Chondrocyte (in vitro differentiated cells): ENCODE measurements at regions not wholly inside any gene's neighbourhood (a gene's known extent, or its start where the extent isn't known, plus 50 kb on each side); places are given as distances from the start of the nearest gene placed in this dataset.
A peak's percentile ranks its signal among the peaks of the same experiment; 100 is the strongest.

Experiments
- DNase-seq: peaks from one replicate; pipeline ENCODE4 v3.0.0; 2021; ENCODE audit warnings: mixed read lengths, low spot score
- H3K27ac Mint-ChIP-seq: one replicate; pipeline ENCODE4 v1.8.0; 2021; ENCODE audit warnings: mild to moderate bottlenecking, moderate library complexity, mixed read lengths; ENCODE audit not compliant: unreplicated experiment
- H3K27me3 Mint-ChIP-seq: 2 replicates; pipeline ENCODE4 v1.8.0; 2021; ENCODE audit warnings: low read depth, mixed read lengths
- H3K36me3 Mint-ChIP-seq: 2 replicates; pipeline ENCODE4 v1.8.0; 2021; ENCODE audit warnings: low read depth, mixed read lengths
- H3K4me1 Mint-ChIP-seq: 2 replicates; pipeline ENCODE4 v1.8.0; 2021; ENCODE audit warnings: low read depth, mild to moderate bottlenecking, mixed read lengths
- H3K4me3 Mint-ChIP-seq: one replicate; pipeline ENCODE4 v1.8.0; 2021; ENCODE audit warnings: mild to moderate bottlenecking, moderate library complexity, mixed read lengths; ENCODE audit not compliant: unreplicated experiment
- H3K9me3 Mint-ChIP-seq: 2 replicates; pipeline ENCODE4 v1.8.0; 2021; ENCODE audit warnings: low read depth, mixed read lengths
- TF ChIP-seq, protein P1 (sequence below): fragments of 200-600 bp; sonication (generic); IDR thresholded peaks from 2 replicates; pipeline ENCODE4 v1.5.0; 2021; ENCODE audit warnings: antibody characterized with exemption, mild to moderate bottlenecking, moderate library complexity

DNA sequence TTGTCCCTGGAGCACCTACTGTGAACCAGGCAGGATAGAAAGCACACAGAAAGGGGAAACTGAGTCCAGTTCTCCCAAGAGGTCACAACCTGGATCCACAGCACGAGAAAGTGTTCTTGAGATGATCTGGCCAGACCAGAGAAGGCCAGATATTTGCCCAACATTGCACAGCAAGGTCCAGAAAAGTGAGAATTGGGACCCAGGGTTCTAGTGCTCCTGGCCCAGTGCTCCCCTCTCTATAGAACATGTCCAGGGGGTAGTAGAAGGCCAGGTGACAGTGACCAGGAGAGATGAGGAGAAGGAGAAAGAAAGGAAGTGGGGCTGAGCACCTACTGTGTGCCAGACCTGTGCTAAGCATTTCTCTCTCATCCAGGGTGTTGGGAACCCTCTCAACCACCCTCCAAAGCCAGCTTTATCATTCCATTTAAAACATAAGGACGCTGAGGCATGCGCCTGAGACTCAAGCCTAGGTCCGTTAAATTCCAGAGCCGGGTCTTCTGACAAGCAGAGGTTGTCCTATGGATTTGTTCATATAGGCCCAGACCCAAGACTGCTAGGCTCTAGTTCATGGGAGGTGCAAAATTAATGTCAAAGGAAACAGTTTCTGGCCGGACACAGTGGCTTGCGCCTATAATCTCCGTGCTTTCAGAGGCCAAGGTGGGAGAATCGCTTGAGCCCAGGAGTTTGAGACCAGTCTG, 128.7 kb downstream of the MN1 start:
- no peak overlapping the region for H3K4me3 Mint-ChIP-seq
- peaks cover 2% of the 10 kb centered on the region for H3K36me3 Mint-ChIP-seq
- H3K27ac Mint-ChIP-seq = no peak overlapping the region
- H3K27me3 Mint-ChIP-seq = no peaks in the 10 kb centered on the region
- H3K4me1 Mint-ChIP-seq = peaks cover 68% of the 10 kb centered on the region
- peaks cover 9% of the 10 kb centered on the region for H3K9me3 Mint-ChIP-seq
- TF ChIP-seq, protein P1, sequence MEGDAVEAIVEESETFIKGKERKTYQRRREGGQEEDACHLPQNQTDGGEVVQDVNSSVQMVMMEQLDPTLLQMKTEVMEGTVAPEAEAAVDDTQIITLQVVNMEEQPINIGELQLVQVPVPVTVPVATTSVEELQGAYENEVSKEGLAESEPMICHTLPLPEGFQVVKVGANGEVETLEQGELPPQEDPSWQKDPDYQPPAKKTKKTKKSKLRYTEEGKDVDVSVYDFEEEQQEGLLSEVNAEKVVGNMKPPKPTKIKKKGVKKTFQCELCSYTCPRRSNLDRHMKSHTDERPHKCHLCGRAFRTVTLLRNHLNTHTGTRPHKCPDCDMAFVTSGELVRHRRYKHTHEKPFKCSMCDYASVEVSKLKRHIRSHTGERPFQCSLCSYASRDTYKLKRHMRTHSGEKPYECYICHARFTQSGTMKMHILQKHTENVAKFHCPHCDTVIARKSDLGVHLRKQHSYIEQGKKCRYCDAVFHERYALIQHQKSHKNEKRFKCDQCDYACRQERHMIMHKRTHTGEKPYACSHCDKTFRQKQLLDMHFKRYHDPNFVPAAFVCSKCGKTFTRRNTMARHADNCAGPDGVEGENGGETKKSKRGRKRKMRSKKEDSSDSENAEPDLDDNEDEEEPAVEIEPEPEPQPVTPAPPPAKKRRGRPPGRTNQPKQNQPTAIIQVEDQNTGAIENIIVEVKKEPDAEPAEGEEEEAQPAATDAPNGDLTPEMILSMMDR = no peak
- DNase-seq = no peak

DNA sequence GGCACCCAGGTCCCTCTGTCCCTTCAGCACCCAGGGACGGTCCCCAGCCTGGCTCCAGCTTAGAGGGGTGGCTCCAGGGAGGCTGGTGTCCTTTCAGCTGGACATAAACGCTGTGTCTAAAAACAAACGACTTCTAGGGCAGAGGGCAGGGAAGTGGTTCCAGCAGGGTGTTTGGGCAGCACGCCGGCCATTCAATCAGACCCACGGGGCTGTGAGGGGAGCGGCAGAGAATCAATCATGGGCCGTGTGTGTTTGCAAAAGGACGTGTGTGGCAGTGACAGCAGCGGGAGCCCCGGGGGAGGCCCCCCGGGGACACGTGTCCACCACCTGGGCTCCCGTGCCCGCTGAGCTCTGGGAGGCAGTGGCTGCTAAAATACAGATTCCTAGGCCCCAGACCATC, 127.7 kb downstream of the MN1 start:
- TF ChIP-seq, protein P1 = no peak
- H3K9me3 Mint-ChIP-seq = peaks cover 9% of the 10 kb centered on the region
- no peak overlapping the region for H3K4me3 Mint-ChIP-seq
- no peaks in the 10 kb centered on the region for H3K27me3 Mint-ChIP-seq
- H3K27ac Mint-ChIP-seq = no peak overlapping the region
- peaks cover 2% of the 10 kb centered on the region for H3K36me3 Mint-ChIP-seq
- peaks cover 68% of the 10 kb centered on the region for H3K4me1 Mint-ChIP-seq
- no peak for DNase-seq

DNA sequence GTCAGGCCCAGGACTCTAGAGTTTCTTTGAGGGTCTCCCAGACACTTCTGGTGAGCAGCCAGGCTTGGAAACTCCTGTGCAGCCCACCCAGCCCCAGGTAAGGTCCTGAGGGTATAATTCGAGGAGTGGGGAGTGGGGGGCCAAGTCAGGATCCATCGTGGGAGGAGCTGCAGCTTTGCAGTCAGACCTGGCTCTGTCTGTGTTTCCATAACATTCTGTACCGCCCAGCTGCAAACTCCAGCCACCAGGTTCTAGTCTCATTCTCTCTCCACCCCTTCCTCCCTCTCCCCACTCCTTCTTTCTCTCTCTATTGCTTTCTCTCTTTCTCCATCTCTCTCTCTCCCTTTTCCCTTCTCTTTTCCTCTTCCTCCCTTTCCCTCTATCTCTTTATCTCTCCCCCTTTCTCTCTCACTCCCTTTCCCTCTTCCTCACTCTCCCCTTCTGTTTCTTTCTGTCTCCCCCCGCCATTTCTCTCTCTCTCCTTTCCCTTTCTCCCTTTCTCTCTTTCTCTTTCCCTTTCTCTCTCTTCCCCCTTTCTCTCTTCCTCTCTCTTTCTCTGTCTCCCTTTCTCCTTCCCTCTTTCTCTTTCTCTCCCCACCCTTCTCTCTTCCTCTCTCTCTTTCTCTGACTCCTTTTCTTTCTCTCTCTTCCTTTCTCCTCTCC, 127.2 kb downstream of the MN1 start:
- H3K27me3 Mint-ChIP-seq = no peaks in the 10 kb centered on the region
- H3K27ac Mint-ChIP-seq = peak overlapping the region; percentile 36
- TF ChIP-seq, protein P1 = no peak
- no peak for DNase-seq
- H3K4me1 Mint-ChIP-seq = peaks cover 68% of the 10 kb centered on the region
- H3K4me3 Mint-ChIP-seq = no peak overlapping the region
- peaks cover 2% of the 10 kb centered on the region for H3K36me3 Mint-ChIP-seq
- H3K9me3 Mint-ChIP-seq = peaks cover 9% of the 10 kb centered on the region

DNA sequence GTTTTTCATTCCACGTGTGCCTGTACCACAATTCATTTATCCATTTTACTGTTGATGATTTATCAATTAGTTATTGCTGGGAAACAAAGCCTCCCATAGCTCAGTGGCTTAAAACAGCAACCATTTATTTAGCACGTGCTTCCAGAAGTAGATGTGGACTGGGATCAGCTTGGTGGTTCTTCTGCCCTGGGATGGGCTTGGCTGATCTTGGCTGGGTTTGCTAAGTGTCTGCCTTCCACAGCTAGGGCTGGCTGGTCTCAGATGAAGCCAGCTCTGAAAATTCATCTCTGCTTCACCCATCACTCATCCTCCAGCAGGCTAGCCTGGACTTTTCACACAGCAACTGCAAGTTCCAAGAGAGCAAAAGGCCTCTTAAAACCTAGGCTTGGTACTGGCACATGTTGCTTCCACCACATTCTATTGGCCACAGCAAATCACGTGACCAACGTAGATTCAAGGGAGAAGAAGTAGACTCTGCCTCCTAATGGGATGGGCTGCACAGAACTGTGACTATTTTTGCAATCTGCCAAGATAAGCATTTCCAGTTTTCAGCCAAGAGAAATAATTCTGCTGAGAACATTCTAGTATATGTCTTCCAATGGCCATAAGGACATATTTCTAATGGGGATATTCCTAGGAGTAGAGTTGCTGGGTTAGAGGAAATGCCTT, 124.9 kb downstream of the MN1 start:
- H3K27ac Mint-ChIP-seq = peak overlapping the region; percentile 74
- H3K36me3 Mint-ChIP-seq = peaks cover 2% of the 10 kb centered on the region
- H3K4me1 Mint-ChIP-seq = peaks cover 56% of the 10 kb centered on the region
- H3K9me3 Mint-ChIP-seq = peaks cover 9% of the 10 kb centered on the region
- no peak for DNase-seq
- TF ChIP-seq, protein P1 = no peak
- no peak overlapping the region for H3K4me3 Mint-ChIP-seq
- no peaks in the 10 kb centered on the region for H3K27me3 Mint-ChIP-seq

DNA sequence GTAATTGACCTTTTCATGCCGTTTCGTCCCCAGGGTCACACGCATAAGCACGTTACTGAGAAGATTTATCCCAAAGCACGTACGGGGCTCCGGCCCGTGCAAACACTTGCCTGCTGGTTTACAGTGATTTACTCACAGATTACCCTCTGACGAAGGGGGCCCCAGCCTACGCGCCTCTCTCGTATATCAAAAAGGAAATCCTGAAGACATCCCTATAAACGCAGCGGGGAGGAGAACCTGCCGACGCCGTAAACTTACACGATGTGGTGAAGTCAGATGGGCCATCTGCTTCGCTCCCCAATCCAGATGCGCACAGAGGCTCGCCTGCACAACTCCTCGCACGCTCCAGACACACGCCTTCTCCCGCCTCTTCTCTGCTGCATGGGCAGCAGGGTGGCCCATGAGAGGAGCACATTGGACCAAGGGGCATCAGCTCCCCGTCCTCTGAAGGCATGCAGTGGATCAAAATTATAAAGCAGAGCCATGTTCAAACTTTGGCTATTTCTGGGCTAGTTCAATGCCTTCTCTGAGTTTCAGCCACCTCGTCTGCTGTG, 123.6 kb downstream of the MN1 start:
- Mint-ChIP-seq H3K27ac (no peak overlapping the region), H3K4me3 (no peak overlapping the region), H3K36me3 (peaks cover 2% of the 10 kb centered on the region), H3K27me3 (no peaks in the 10 kb centered on the region), H3K4me1 (peaks cover 56% of the 10 kb centered on the region), H3K9me3 (peaks cover 9% of the 10 kb centered on the region)
- TF ChIP-seq, protein P1 = no peak
- no peak for DNase-seq
